ENCODE measurements at regions not wholly inside any gene's neighbourhood (a gene's known extent, or its start where the extent isn't known, plus 50 kb on each side); places are given as distances from the start of the nearest gene placed in this dataset.
"Not testable (repeated sequence)": the region's sequence is repeated elsewhere in the genome, so short reads cannot be mapped to it uniquely, and the experiment has no call there.

GRCh38 chr10:8349610-8350249, 295.2 kb downstream of the GATA3 start:
- DNase-seq: no peak

GRCh38 chr10:8350250-8350967, 295.9 kb downstream of the GATA3 start:
- no peak for DNase-seq

- DNase-seq: no peak
Observed at GRCh38 chr10:8352171-8353075, 297.9 kb downstream of the GATA3 start.

- no peak for DNase-seq
Observed at GRCh38 chr10:8356283-8356682, 301.8 kb downstream of the GATA3 start.

- no peak for DNase-seq
Observed at GRCh38 chr10:8359467-8359866, 305.0 kb downstream of the GATA3 start.

GRCh38 chr10:8360365-8360764, 305.9 kb downstream of the GATA3 start:
- DNase-seq: no peak

- no peak for DNase-seq
Observed at GRCh38 chr10:8360814-8361509, 306.5 kb downstream of the GATA3 start.

- DNase-seq: no peak
Observed at GRCh38 chr10:8361510-8361844, 307.0 kb downstream of the GATA3 start.

GRCh38 chr10:8365935-8366911, 311.7 kb downstream of the GATA3 start:
- peak; percentile 43 for DNase-seq

- DNase-seq: not testable (repeated sequence)
Observed at GRCh38 chr10:8367672-8368411, 313.4 kb downstream of the GATA3 start.

GRCh38 chr10:8369666-8370065, 315.2 kb downstream of the GATA3 start:
- no peak for DNase-seq

- DNase-seq: no peak
Observed at GRCh38 chr10:8374334-8374733, 319.8 kb downstream of the GATA3 start.

GRCh38 chr10:8375137-8375536, 320.6 kb downstream of the GATA3 start:
- no peak for DNase-seq

GRCh38 chr10:8378198-8378983, 323.9 kb downstream of the GATA3 start:
- no peak for DNase-seq

GRCh38 chr10:8379906-8380832, 325.7 kb downstream of the GATA3 start:
- DNase-seq: no peak

GRCh38 chr10:8380833-8381496, 326.5 kb downstream of the GATA3 start:
- no peak for DNase-seq

GRCh38 chr10:8386781-8387180, 332.3 kb downstream of the GATA3 start:
- no peak for DNase-seq

- DNase-seq: no peak
Observed at GRCh38 chr10:8389630-8390029, 335.1 kb downstream of the GATA3 start.

- no peak for DNase-seq
Observed at GRCh38 chr10:8392216-8392615, 337.7 kb downstream of the GATA3 start.
